GM12878 (cell line): ENCODE measurements at regions not wholly inside any gene's neighbourhood (a gene's known extent, or its start where the extent isn't known, plus 50 kb on each side); places are given as distances from the start of the nearest gene placed in this dataset.

Experiments used
- EGR1 ChIP-seq, 2 experiments: IDR thresholded peaks; 1 replicate in 1 of 2; 2 replicates in 1 of 2; pipeline ENCODE4 v1.6.1; 2011 to 2012; ENCODE audit warnings: low read depth in 2 of 2, low read length in 2 of 2, borderline replicate concordance in 1 of 2, mild to moderate bottlenecking in 1 of 2, moderate library complexity in 1 of 2
- EZH2 ChIP-seq: IDR thresholded peaks from 2 replicates; pipeline ENCODE4 v1.6.1; 2012; ENCODE audit warnings: low read depth, mild to moderate bottlenecking, control low read depth, inconsistent platforms, low read length, borderline replicate concordance; ENCODE audit not compliant: control insufficient read depth
- FOXK2 ChIP-seq: fragments of 450-650 bp; IDR thresholded peaks from 2 replicates; pipeline ENCODE4 v1.6.1; 2017; ENCODE audit warnings: mild to moderate bottlenecking, moderate library complexity
- JUNB ChIP-seq: IDR thresholded peaks from 2 replicates; pipeline ENCODE4 v1.6.1; 2016; ENCODE audit warnings: antibody characterized with exemption, mild to moderate bottlenecking
- SMAD1 ChIP-seq: fragments of 450-650 bp; IDR thresholded peaks from 2 replicates; pipeline ENCODE4 v1.6.1; 2018; ENCODE audit warnings: mild to moderate bottlenecking, low read depth; ENCODE audit not compliant: partially characterized antibody
- TF ChIP-seq, protein P1 (sequence below): fragments of 450-650 bp; conservative IDR thresholded peaks from 2 replicates; pipeline ENCODE4 v1.6.1; 2017; ENCODE audit warnings: mild to moderate bottlenecking, moderate library complexity
- TF ChIP-seq, protein P2 (sequence below), 3 experiments: IDR thresholded peaks in 2 of 3; conservative IDR thresholded peaks in 1 of 3; 2 replicates each; pipeline ENCODE4 v1.5.1; 2011; ENCODE audit warnings: low read depth in 3 of 3, low read length in 3 of 3, mild to moderate bottlenecking in 3 of 3, control low read depth in 2 of 3, moderate library complexity in 2 of 3, inconsistent platforms in 1 of 3, mixed read lengths in 1 of 3; ENCODE audit not compliant: control insufficient read depth in 2 of 3, insufficient read depth in 1 of 3; ENCODE audit errors: extremely low read depth in 1 of 3

DNA sequence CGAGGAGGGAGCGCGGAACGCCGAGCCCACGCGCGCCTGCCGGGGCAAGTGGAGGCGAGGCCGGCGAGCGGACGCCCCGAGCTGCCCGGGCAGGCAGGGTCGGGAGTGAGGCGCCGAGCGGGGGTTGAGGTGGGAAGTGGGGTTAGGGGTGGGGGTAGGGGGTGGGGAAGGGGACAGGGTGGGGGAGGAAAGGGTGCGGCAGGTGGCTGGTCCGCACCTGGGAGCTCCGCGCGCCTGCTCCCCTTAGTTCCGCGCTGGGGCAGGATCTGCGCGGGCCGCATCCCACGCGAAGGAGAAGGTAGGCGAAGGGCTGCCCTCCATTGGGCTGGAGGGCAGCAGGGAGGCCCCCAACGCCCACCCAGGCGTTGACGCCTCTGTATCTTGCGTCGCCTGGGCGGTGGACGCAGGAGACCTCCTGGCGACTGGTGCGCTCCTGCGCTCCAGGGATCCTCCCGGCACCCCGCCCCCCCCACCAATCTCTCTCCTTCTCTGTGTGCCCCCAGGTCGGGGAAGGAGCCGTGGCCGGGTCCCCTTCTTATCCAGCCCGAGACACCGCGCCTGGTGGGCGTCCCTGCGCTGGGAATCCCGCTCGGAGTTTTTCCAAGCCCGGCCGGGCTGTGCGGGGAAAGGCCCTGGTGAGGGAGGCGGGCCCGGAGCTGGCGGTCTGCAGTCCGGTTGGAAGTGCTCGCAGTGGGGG lies 51.3 kb upstream of the AMZ2 start:
- TF ChIP-seq, protein P1, sequence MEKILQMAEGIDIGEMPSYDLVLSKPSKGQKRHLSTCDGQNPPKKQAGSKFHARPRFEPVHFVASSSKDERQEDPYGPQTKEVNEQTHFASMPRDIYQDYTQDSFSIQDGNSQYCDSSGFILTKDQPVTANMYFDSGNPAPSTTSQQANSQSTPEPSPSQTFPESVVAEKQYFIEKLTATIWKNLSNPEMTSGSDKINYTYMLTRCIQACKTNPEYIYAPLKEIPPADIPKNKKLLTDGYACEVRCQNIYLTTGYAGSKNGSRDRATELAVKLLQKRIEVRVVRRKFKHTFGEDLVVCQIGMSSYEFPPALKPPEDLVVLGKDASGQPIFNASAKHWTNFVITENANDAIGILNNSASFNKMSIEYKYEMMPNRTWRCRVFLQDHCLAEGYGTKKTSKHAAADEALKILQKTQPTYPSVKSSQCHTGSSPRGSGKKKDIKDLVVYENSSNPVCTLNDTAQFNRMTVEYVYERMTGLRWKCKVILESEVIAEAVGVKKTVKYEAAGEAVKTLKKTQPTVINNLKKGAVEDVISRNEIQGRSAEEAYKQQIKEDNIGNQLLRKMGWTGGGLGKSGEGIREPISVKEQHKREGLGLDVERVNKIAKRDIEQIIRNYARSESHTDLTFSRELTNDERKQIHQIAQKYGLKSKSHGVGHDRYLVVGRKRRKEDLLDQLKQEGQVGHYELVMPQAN, result no peak
- no peak for TF ChIP-seq JUNB
- TF ChIP-seq EZH2, result no peak
- TF ChIP-seq SMAD1, result no peak
- TF ChIP-seq, protein P2, sequence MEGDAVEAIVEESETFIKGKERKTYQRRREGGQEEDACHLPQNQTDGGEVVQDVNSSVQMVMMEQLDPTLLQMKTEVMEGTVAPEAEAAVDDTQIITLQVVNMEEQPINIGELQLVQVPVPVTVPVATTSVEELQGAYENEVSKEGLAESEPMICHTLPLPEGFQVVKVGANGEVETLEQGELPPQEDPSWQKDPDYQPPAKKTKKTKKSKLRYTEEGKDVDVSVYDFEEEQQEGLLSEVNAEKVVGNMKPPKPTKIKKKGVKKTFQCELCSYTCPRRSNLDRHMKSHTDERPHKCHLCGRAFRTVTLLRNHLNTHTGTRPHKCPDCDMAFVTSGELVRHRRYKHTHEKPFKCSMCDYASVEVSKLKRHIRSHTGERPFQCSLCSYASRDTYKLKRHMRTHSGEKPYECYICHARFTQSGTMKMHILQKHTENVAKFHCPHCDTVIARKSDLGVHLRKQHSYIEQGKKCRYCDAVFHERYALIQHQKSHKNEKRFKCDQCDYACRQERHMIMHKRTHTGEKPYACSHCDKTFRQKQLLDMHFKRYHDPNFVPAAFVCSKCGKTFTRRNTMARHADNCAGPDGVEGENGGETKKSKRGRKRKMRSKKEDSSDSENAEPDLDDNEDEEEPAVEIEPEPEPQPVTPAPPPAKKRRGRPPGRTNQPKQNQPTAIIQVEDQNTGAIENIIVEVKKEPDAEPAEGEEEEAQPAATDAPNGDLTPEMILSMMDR (IDR thresholded peaks at IDR 0.05 in 2 of 3, conservative IDR thresholded peaks at IDR 0.05 in 1 of 3; ENCODE audit: control insufficient read depth in 2 of 3, extremely low read depth in 1 of 3, insufficient read depth in 1 of 3, low read depth in 3 of 3, low read length in 3 of 3), result no peak
- no peak for TF ChIP-seq EGR1 (IDR thresholded peaks at IDR 0.05; ENCODE audit: borderline replicate concordance in 1 of 2, low read depth in 2 of 2, low read length in 2 of 2)
- no peak for TF ChIP-seq FOXK2
